Right cardiac atrium (tissue), 5 donors: ENCODE measurements at regions not wholly inside any gene's neighbourhood (a gene's known extent, or its start where the extent isn't known, plus 50 kb on each side); places are given as distances from the start of the nearest gene placed in this dataset.

Source experiments
- ATAC-seq, 2 donors: fragments of 200-7000 bp; cut with Tn5 transposase; one replicate each; pipeline versions ENCODE4 v1.8.0 to v1.9.1; 2020; ENCODE audit warnings: moderate library complexity in 2 of 2, mild to moderate bottlenecking in 1 of 2
- DNase-seq, 3 donors: peaks; one replicate each; pipeline ENCODE4 v3.0.0-alpha.2; 2020
- H3K27ac ChIP-seq: one replicate; pipeline ENCODE4 v1.5.1; 2013; ENCODE audit warnings: mild to moderate bottlenecking, low read length, control low read depth, moderate library complexity
- H3K27me3 ChIP-seq: one replicate; pipeline ENCODE4 v1.6.1; 2013; ENCODE audit not compliant: control insufficient read depth, insufficient read depth
- H3K4me1 ChIP-seq: one replicate; pipeline ENCODE4 v1.6.1; 2013; ENCODE audit warnings: low read length; ENCODE audit not compliant: control insufficient read depth, insufficient read depth
- H3K4me3 ChIP-seq: one replicate; pipeline ENCODE4 v1.5.1; 2013; ENCODE audit warnings: low read length, control low read depth
- H3K9me3 ChIP-seq: one replicate; pipeline ENCODE4 v1.6.1; 2013; ENCODE audit warnings: low read length; ENCODE audit not compliant: control insufficient read depth
- WGBS: extraction: QIAGEN DNeasy Blood & Tissue Kit; methylation state at CpG from one replicate; pipeline ENCODE4 v1.1.7; 2013; 5-methylcytosine and 5-hydroxymethylcytosine counted together
- intact Hi-C, 4 donors: fragments of 100-400 bp; cut with DNase I; formaldehyde crosslinking; loops; one replicate each; pipeline versions ENCODE4 v1.11.0 to v1.14.0; 2022 to 2023
- donor health status: healthy with polysubstance abuse.
- donor health status: DM: no; HTN: yes; CAD: no.
- donor health status: DM: no; HTN: no; CAD: no.
- donor health status: DM: no; HTN: yes; CAD: no; lungs with severe emphysema.
- donor health status: DM: yes; HTN: yes; CAD: no.

DNA sequence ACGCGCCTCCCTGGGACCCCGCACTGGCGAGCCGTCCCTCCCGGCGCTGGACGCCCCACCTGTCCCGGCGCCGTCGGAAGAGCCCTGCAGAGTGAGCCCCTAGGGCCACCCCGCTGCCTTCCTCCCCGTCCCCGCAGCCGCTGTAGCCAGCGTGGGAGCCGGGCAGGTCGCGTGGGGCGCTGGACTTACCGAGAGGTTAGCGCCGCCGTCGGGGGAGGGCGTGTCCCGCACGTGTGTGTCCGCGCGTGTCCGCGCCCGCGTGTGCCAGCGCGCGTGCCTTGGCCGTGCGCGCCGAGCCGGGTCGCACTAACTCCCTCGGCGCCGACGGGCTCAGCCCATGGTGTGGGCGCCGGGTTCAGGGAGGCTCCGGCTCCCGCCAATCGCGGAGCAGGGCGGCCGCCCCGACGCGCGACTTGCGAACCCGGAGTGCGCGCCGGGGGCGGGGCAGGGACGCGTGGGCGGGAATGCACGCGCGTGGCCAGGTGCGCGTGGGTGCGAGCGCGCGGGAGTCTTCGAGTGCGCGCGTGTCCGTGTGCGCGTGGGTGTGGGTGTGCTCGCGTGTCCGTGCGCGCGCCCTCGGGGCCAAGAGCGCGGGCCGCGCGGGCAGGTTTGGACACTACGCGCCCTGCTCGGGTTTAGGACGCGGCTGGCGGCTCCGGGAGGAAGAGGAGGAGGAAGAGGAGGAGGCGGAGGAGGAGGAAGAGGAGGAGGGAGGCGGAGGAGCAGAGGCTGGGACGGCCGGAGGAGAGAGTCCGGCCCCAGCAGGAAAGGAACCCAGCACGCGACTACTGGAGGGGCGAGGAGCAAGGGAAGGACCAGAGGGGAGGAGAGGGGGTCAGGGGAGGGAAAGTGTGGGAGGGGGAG, 145.2 kb upstream of the ETS2 start:
- no peak overlapping the region for H3K27ac ChIP-seq
- DNase-seq (peak; percentile 46 to 74 (median 57)), ATAC-seq (peak; percentile 81)
- H3K4me3 ChIP-seq: peak overlapping the region; percentile 49
- no peaks in the 10 kb centered on the region for H3K27me3 ChIP-seq
- 2% methylated on average over 113 of the region's 113 CpGs for whole genome bisulfite sequencing
- intact Hi-C loops: no loop called here
- H3K9me3 ChIP-seq: no peaks in the 10 kb centered on the region
- H3K4me1 ChIP-seq: peaks cover 3% of the 10 kb centered on the region

GRCh38 chr21:38661197-38661871, 144.4 kb upstream of the ETS2 start:
- DNase-seq (peak; percentile 49 to 76 (median 74)), ATAC-seq (peak; percentile 79 to 84)
- H3K4me1 ChIP-seq: peaks cover 3% of the 10 kb centered on the region
- H3K27ac ChIP-seq: no peak overlapping the region
- intact Hi-C loops: no loop called here
- no peaks in the 10 kb centered on the region for H3K9me3 ChIP-seq
- 2% methylated on average over 61 of the region's 61 CpGs for WGBS
- H3K4me3 ChIP-seq: peak overlapping the region; percentile 49
- no peaks in the 10 kb centered on the region for H3K27me3 ChIP-seq

GRCh38 chr21:38661889-38662568, 143.7 kb upstream of the ETS2 start:
- Histone ChIP-seq H3K4me3 (peak overlapping the region; percentile 49), H3K4me1 (peaks cover 3% of the 10 kb centered on the region), H3K9me3 (no peaks in the 10 kb centered on the region), H3K27me3 (no peaks in the 10 kb centered on the region), H3K27ac (no peak overlapping the region)
- WGBS: 37% methylated on average over 8 of the region's 8 CpGs
- no peak for DNase-seq
- no peak for ATAC-seq
- intact Hi-C loops: no loop called here

DNA sequence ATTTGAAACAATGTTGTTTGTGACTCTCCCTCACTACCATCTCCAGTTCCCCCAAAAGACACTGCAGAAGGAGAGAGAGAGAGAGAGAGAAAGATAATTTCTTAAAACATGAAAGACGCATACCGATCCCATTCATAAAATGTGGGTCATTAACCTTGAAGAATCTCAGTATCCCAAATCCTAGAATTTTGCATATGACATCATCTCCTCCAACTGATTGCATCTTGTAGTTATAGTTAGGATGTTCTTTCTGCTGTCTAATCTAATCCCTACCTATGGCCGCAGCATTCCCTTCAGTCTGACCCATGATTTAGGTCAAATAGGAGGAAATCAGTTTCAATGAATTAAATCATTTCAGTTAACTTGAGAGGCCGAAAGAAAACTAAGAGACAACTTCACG, 142.4 kb upstream of the ETS2 start:
- Histone ChIP-seq H3K27me3 (no peaks in the 10 kb centered on the region), H3K4me3 (no peak overlapping the region), H3K27ac (no peak overlapping the region), H3K9me3 (no peaks in the 10 kb centered on the region), H3K4me1 (peaks cover 3% of the 10 kb centered on the region)
- 86% methylated on average over 5 of the region's 5 CpGs for WGBS
- no peak for DNase-seq
- intact Hi-C loops: no loop called here
- ATAC-seq: no peak

- ATAC-seq (no peak), DNase-seq (no peak)
- Histone ChIP-seq H3K9me3 (no peaks in the 10 kb centered on the region), H3K4me1 (peaks cover 3% of the 10 kb centered on the region), H3K27ac (no peak overlapping the region), H3K4me3 (no peak overlapping the region), H3K27me3 (no peaks in the 10 kb centered on the region)
- WGBS: 53% methylated on average over 4 of the region's 4 CpGs
- intact Hi-C loops: no loop called here
Observed at GRCh38 chr21:38664315-38664714, 141.4 kb upstream of the ETS2 start.

GRCh38 chr21:38664841-38665240, 140.9 kb upstream of the ETS2 start:
- peaks cover 3% of the 10 kb centered on the region for H3K4me1 ChIP-seq
- ATAC-seq (no peak), DNase-seq (no peak)
- no peaks in the 10 kb centered on the region for H3K27me3 ChIP-seq
- H3K9me3 ChIP-seq: no peaks in the 10 kb centered on the region
- 70% methylated on average over 4 of the region's 4 CpGs for WGBS
- intact Hi-C loops: no loop called here
- H3K4me3 ChIP-seq: no peak overlapping the region
- no peak overlapping the region for H3K27ac ChIP-seq

- intact Hi-C loops: no loop called here
Observed at GRCh38 chr21:38667291-38667870, 138.3 kb upstream of the ETS2 start.

DNA sequence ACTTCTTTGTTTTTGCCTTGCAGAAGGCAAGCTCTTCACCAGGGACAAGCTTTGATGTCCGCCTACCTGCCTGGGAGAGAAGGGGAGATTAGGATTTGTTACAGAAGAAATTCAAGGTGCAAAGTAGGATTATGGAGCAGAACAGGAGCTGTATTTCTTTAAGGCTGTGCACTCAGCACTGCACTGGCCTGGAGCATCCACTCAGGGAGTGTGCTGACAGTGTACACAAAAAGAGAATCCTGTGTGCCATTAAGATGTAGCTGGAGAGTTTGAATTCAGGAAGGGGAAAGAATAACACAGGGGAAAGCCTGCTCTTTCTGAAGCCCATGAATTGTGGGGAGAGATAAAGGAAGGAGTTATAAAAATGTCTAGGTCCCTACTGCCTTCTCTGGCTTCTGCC, 137.7 kb upstream of the ETS2 start:
- intact Hi-C loops: no loop called here
- 98% methylated on average over 1 of the region's 1 CpG for WGBS
- DNase-seq (no peak), ATAC-seq (no peak)
- Histone ChIP-seq H3K9me3 (no peaks in the 10 kb centered on the region), H3K27me3 (no peaks in the 10 kb centered on the region), H3K4me3 (no peak overlapping the region), H3K4me1 (no peaks in the 10 kb centered on the region), H3K27ac (no peak overlapping the region)

More at GRCh38 chr21:38667291-38667870, 138.3 kb upstream of the ETS2 start:
- Histone ChIP-seq H3K9me3 (no peaks in the 10 kb centered on the region), H3K27ac (no peak overlapping the region), H3K4me3 (no peak overlapping the region), H3K27me3 (no peaks in the 10 kb centered on the region), H3K4me1 (no peaks in the 10 kb centered on the region)
- DNase-seq: no peak
- WGBS: 88% methylated on average over 11 of the region's 11 CpGs
- ATAC-seq: no peak

DNA sequence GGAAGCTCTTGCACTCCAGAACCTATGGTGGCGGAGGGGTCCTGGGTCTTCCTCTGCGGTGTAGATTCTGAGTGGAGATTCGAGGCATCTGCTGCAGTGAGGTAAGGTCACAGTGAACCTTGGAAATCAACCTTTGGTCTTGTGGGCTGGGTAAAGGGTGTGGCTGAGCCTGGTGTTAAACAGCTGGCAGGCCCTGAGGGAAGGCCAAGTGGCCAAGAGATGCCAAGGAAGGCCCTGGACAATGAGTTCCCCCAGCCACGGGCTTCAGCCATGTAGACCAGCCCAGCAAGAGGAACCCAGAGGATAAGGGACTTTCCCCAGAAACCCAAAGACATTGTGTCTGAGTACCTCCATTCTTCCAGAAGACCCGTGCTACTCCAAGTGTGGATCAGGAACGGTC, 137.2 kb upstream of the ETS2 start:
- intact Hi-C loops: no loop called here
- DNase-seq: no peak

GRCh38 chr21:38669186-38669585, 136.5 kb upstream of the ETS2 start:
- DNase-seq (no peak), ATAC-seq (peak in 1 of 2 donors; percentile 50)
- H3K27me3 ChIP-seq: no peaks in the 10 kb centered on the region
- no peaks in the 10 kb centered on the region for H3K9me3 ChIP-seq
- H3K27ac ChIP-seq: no peak overlapping the region
- H3K4me3 ChIP-seq: no peak overlapping the region
- WGBS: 86% methylated on average over 6 of the region's 6 CpGs
- intact Hi-C loops: no loop called here
- H3K4me1 ChIP-seq: no peaks in the 10 kb centered on the region

More for the DNA sequence above, 137.2 kb upstream of the ETS2 start:
- H3K9me3 ChIP-seq: no peaks in the 10 kb centered on the region
- no peak for ATAC-seq
- no peaks in the 10 kb centered on the region for H3K4me1 ChIP-seq
- WGBS: 87% methylated on average over 6 of the region's 6 CpGs
- H3K4me3 ChIP-seq: no peak overlapping the region
- H3K27me3 ChIP-seq: no peaks in the 10 kb centered on the region
- H3K27ac ChIP-seq: no peak overlapping the region

- no peaks in the 10 kb centered on the region for H3K4me1 ChIP-seq
- WGBS: 94% methylated on average over 7 of the region's 7 CpGs
- H3K27ac ChIP-seq: no peak overlapping the region
- no peak overlapping the region for H3K4me3 ChIP-seq
- no peaks in the 10 kb centered on the region for H3K27me3 ChIP-seq
- DNase-seq (no peak), ATAC-seq (no peak)
- no peaks in the 10 kb centered on the region for H3K9me3 ChIP-seq
- intact Hi-C loops: no loop called here
Observed at GRCh38 chr21:38670861-38671260, 134.9 kb upstream of the ETS2 start.
